Body of pancreas (tissue), 4 donors: ENCODE measurements at regions not wholly inside any gene's neighbourhood (a gene's known extent, or its start where the extent isn't known, plus 50 kb on each side); places are given as distances from the start of the nearest gene placed in this dataset.

Experiments
- ATAC-seq: fragments of 150-250 bp; one replicate; pipeline ENCODE4 v1.9.1; 2016
- DNase-seq, 4 donors: peaks; one replicate each; pipeline ENCODE4 v3.0.0-alpha.2; 2019
- H3K27ac ChIP-seq, 4 donors: fragments of 200-600 bp; sonication (generic); 1 replicate in 3 of 4; 2 replicates in 1 of 4; pipeline versions ENCODE4 v1.5.1 to v1.6.1; 2016 to 2019; ENCODE audit warnings: mild to moderate bottlenecking in 1 of 4, mixed read lengths in 1 of 4, moderate library complexity in 1 of 4
- H3K27me3 ChIP-seq, 2 donors: fragments of 200-600 bp; sonication (generic); one replicate each; pipeline ENCODE4 v1.6.0; 2016; ENCODE audit warnings: mild to moderate bottlenecking in 1 of 2
- H3K36me3 ChIP-seq, 2 donors: fragments of 200-600 bp; sonication (generic); replicated peaks in 1 of 2; 2 replicates each; pipeline ENCODE4 v1.5.1; 2016; ENCODE audit warnings: low read depth in 2 of 2; ENCODE audit not compliant: insufficient read depth in 1 of 2
- H3K4me1 ChIP-seq: fragments of 200-600 bp; sonication (generic); one replicate; pipeline ENCODE4 v1.6.0; 2016
- H3K4me3 ChIP-seq, 2 donors: fragments of 200-600 bp; sonication (generic); 1 replicate in 1 of 2; 2 replicates in 1 of 2; pipeline ENCODE4 v1.5.1; 2016 to 2019
- H3K9me3 ChIP-seq, 3 donors: fragments of 200-600 bp; sonication (generic); 1 replicate in 2 of 3; 2 replicates in 1 of 3; pipeline ENCODE4 v1.5.1; 2016
- CTCF ChIP-seq, 7 experiments: fragments of 450-650 bp in 4 of 7; fragments of 200-600 bp in 3 of 7; sonication (generic) in 3 of 7; IDR thresholded peaks; one replicate each; pipeline ENCODE4 v1.5.1; 2016 to 2019; ENCODE audit warnings: antibody characterized with exemption in 7 of 7
- POLR2A ChIP-seq, 3 donors: fragments of 450-650 bp; IDR thresholded peaks; one replicate each; pipeline ENCODE4 v1.6.1; 2016; ENCODE audit warnings: antibody characterized with exemption in 3 of 3, mild to moderate bottlenecking in 2 of 3
- WGBS, 2 donors: methylation state at CpG; one replicate each; pipeline ENCODE4 v1.1.5; 2017; 5-methylcytosine and 5-hydroxymethylcytosine counted together
- intact Hi-C: fragments of 100-400 bp; cut with DNase I; formaldehyde crosslinking; loops from one replicate; pipeline ENCODE4 v1.15.1; 2023

- no peak for DNase-seq
- WGBS, 2 donors = 63 to 67% methylated on average over 3 of the region's 3 CpGs
- Histone ChIP-seq H3K27me3 (no peaks in the 10 kb centered on the region), H3K9me3 (no peaks in the 10 kb centered on the region), H3K36me3 (no peaks in the 10 kb centered on the region), H3K4me3 (no peak overlapping the region), H3K4me1 (no peaks in the 10 kb centered on the region), H3K27ac (no peak overlapping the region)
- TF ChIP-seq POLR2A (IDR thresholded peaks at IDR 0.05) (no peak), CTCF (IDR thresholded peaks at IDR 0.05) (no peak)
- ATAC-seq = no peak
- intact Hi-C loops = no loop called here
These were observed 127.1 kb upstream of the RBMS3 start for GRCh38 chr3:29153811-29154210.

- ATAC-seq (no peak), DNase-seq (no peak)
- intact Hi-C loops = no loop called here
These were observed 124.7 kb upstream of the RBMS3 start for GRCh38 chr3:29156086-29156715.

GRCh38 chr3:29164825-29165224, 116.0 kb upstream of the RBMS3 start:
- intact Hi-C loops = no loop called here
- H3K27me3 ChIP-seq = no peaks in the 10 kb centered on the region
- ATAC-seq = no peak
- WGBS, 2 donors = 60 to 73% methylated on average over 3 of the region's 3 CpGs
- no peak overlapping the region for H3K4me3 ChIP-seq
- H3K36me3 ChIP-seq = no peaks in the 10 kb centered on the region
- H3K4me1 ChIP-seq = no peaks in the 10 kb centered on the region
- no peak for DNase-seq
- no peaks in the 10 kb centered on the region for H3K9me3 ChIP-seq
- no peak overlapping the region for H3K27ac ChIP-seq
- TF ChIP-seq POLR2A (IDR thresholded peaks at IDR 0.05) (no peak), CTCF (IDR thresholded peaks at IDR 0.05) (no peak)

More at GRCh38 chr3:29156086-29156715, 124.7 kb upstream of the RBMS3 start:
- Histone ChIP-seq H3K27me3 (no peaks in the 10 kb centered on the region), H3K27ac (no peak overlapping the region), H3K9me3 (no peaks in the 10 kb centered on the region), H3K4me1 (no peaks in the 10 kb centered on the region), H3K36me3 (no peaks in the 10 kb centered on the region), H3K4me3 (no peak overlapping the region)
- 38 to 45% methylated on average over 5 of the region's 5 CpGs for WGBS, 2 donors
- TF ChIP-seq CTCF (IDR thresholded peaks at IDR 0.05) (no peak), POLR2A (IDR thresholded peaks at IDR 0.05) (no peak)

- intact Hi-C loops = no loop called here
- WGBS, 2 donors = 85 to 92% methylated on average over 1 of the region's 1 CpG
- no peaks in the 10 kb centered on the region for H3K4me1 ChIP-seq
- H3K4me3 ChIP-seq = no peak overlapping the region
- no peaks in the 10 kb centered on the region for H3K9me3 ChIP-seq
- no peak overlapping the region for H3K27ac ChIP-seq
- no peaks in the 10 kb centered on the region for H3K36me3 ChIP-seq
- H3K27me3 ChIP-seq = no peaks in the 10 kb centered on the region
- DNase-seq (no peak), ATAC-seq (no peak)
- TF ChIP-seq CTCF (IDR thresholded peaks at IDR 0.05) = no peak
- TF ChIP-seq POLR2A (IDR thresholded peaks at IDR 0.05) = no peak
These were observed 113.7 kb upstream of the RBMS3 start for GRCh38 chr3:29167180-29167579.

GRCh38 chr3:29168081-29168480, 112.8 kb upstream of the RBMS3 start:
- Histone ChIP-seq H3K27me3 (no peaks in the 10 kb centered on the region), H3K4me1 (no peaks in the 10 kb centered on the region), H3K4me3 (no peak overlapping the region), H3K9me3 (no peaks in the 10 kb centered on the region), H3K27ac (no peak overlapping the region), H3K36me3 (no peaks in the 10 kb centered on the region)
- 57 to 58% methylated on average over 2 of the region's 2 CpGs for WGBS, 2 donors
- intact Hi-C loops = no loop called here
- DNase-seq (no peak), ATAC-seq (no peak)
- TF ChIP-seq POLR2A (IDR thresholded peaks at IDR 0.05) (no peak), CTCF (IDR thresholded peaks at IDR 0.05) (no peak)
